ENCODE measurements at regions not wholly inside any gene's neighbourhood (a gene's known extent, or its start where the extent isn't known, plus 50 kb on each side); places are given as distances from the start of the nearest gene placed in this dataset.

DNA sequence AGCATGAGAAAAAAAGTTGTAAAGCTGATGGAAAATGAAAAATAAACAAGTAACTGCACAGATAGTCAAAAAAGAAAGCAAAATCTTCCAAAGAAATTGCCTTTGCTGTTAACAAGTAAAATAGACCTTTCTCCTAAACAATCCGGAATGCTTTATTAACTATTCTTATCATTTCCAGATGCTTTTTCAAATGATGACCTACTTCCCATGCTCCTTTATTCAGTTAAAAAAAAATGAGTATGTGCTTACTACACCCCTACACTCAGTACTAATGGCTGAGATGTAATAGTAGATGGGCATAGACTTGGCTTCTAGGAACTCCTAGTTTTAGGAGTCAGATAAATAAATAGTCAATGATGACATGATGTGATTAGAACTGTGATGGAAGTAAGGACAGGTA is 108.5 kb downstream of the NIBAN1 start:
- TF ChIP-seq SP1 (IDR thresholded peaks at IDR 0.05) (no peak), HDGF (IDR thresholded peaks at IDR 0.05; ENCODE audit: borderline replicate concordance) (no peak)

All from HEK293T (cell line).